Kidney tubule cell (primary cell): ENCODE measurements at regions not wholly inside any gene's neighbourhood (a gene's known extent, or its start where the extent isn't known, plus 50 kb on each side); places are given as distances from the start of the nearest gene placed in this dataset.
"Not testable (repeated sequence)": the region's sequence is repeated elsewhere in the genome, so short reads cannot be mapped to it uniquely, and the experiment has no call there.

Experiments used
- DNase-seq: peaks from one replicate; pipeline ENCODE4 v3.0.0-alpha.2; 2018; ENCODE audit warnings: low spot score

DNA sequence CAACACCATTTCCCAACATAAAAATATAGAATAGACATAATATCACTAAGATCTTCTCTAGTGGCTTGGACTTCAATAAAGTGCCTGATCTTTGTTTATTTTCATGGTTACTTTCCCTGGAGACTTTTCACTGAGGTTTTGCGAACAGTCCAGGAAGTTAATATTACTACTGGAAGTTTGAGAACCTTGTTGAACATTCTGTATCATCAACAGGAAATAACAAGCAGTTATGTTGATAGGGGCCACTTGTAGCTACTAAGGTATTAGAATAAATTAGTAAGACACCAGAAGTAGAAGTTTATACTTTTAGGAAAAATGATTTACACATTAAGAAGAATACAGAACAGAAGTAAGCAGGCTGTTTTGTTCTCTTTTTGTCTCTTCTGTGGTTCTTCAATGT is 180.2 kb downstream of the TFAP2B start:
- no peak for DNase-seq

DNA sequence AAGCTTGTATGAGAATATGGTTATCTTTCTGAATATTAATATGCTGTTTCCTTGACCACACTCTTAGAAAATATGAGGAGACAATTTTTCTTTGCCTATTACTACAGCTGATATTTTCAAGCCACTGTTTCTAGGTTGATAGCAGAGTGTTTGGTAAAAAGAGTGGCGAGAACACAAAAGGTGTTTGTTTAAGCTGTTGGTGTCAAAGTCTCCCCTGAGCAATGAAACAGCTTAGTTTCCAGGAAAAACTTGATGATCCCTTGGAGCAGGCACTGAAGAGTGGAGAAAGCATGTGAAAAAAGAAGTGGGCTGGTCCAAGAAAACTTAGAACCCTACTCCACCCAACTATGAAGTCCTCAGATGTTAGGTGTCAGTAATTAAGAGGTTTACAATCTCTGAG is 182.7 kb downstream of the TFAP2B start:
- DNase-seq = no peak

- DNase-seq = no peak
Observed at GRCh38 chr6:51004380-51004779, 185.7 kb downstream of the TFAP2B start.

- no peak for DNase-seq
Observed at GRCh38 chr6:51005779-51006178, 187.1 kb downstream of the TFAP2B start.

GRCh38 chr6:51007237-51007636 is 188.6 kb downstream of the TFAP2B start:
- DNase-seq = no peak

- DNase-seq = not testable (repeated sequence)
Observed at GRCh38 chr6:51008693-51009092, 190.0 kb downstream of the TFAP2B start.

- DNase-seq = no peak
Observed at GRCh38 chr6:51013376-51013775, 194.7 kb downstream of the TFAP2B start.

- no peak for DNase-seq
Observed at GRCh38 chr6:51015394-51015793, 196.7 kb downstream of the TFAP2B start.

- DNase-seq = no peak
Observed at GRCh38 chr6:51016489-51016888, 197.8 kb downstream of the TFAP2B start.

- no peak for DNase-seq
Observed at GRCh38 chr6:51019806-51020205, 201.1 kb downstream of the TFAP2B start.

GRCh38 chr6:51021171-51021570 is 202.5 kb downstream of the TFAP2B start:
- no peak for DNase-seq

DNA sequence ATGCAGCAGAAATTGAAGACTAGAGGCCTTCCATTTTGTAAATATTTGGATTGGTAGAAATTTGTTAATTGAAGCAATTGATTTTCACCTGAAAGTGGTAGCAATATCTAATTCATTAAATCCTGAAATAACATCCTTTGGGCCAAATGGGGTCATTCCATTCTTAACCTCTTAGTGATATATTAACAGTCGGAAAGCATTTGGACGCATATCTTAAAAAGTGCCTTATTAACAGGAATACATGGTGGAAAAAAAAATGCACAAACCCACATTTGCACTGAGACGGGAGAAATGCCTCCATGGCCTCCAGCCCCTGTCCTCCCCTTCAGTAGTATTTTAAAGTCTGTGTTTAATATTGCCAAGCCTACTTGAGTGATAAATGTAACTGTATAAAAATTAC is 205.5 kb downstream of the TFAP2B start:
- DNase-seq = peak; percentile 57

DNA sequence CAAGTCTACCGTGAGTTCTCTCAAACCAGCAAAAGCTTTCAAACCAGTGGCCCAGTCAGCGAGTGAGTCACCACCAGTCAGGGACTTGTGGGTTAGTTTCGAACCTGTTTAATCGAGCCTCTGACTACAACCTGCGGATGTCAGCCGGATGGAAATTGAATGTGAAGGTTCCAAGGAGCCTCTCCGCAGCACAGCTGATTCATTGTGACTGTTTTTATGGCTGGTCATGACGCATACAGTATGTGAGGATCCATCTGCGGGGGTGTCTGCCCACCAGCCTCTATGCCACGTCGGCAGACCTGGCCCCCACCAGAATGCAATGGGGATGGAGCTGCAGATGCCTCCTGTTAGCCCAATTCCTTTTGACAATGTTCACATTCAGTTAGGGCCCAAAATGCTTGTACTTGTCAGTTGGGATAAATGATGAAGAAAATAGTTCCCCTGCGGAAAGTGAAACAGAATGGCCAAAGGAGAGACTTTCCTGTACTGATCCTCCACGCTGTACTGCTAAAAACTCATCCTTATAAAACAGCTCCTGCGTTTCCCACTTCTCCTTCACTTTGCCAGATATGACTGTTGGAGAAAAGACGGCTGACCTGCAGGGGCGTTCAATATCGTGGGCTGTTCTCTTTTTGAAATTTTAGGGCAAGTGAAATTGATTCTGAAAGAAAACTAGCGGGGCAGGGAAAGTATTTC is 206.6 kb downstream of the TFAP2B start:
- DNase-seq = peak; percentile 93

- DNase-seq = no peak
Observed at GRCh38 chr6:51027283-51028065, 208.8 kb downstream of the TFAP2B start.

GRCh38 chr6:51028276-51028675 is 209.6 kb downstream of the TFAP2B start:
- DNase-seq = peak; percentile 68

GRCh38 chr6:51029561-51029960 is 210.9 kb downstream of the TFAP2B start:
- no peak for DNase-seq

- no peak for DNase-seq
Observed at GRCh38 chr6:51045548-51045947, 226.9 kb downstream of the TFAP2B start.

DNA sequence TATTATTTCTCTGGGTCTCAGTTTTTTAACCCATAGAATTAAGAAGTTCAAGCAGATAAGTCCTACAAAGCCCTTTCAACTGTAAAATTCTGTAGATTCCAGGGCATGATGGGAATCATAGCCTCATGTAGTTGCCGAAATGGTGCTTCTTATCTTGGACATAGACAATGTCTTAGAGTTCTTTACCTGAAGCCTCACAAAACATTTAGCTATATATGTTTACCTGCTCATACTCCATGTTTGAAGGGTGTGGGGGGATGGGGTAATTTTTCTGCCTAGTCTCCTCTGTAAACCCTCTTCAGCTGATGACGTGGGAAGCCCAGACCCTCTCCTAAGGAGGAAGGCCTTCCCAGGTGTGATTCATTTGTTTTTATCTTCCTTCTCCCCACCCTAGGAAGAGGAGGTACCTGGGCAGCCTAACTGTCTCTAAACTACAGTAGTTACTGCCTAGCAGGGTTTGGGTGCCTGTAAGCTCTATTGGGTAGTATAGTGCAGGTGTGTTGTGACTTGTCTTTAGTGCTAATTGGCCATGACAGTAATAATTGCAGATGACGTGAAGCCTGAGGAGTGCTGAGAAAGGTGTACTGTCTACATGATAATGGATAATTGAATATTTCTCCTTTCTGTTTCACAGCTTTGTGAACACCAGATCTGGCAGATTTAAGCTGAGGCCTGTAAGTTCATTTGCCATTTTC is 230.8 kb downstream of the TFAP2B start:
- DNase-seq = no peak

- peak; percentile 79 for DNase-seq
Observed at GRCh38 chr6:51049983-51050877, 231.6 kb downstream of the TFAP2B start.

- not testable (repeated sequence) for DNase-seq
Observed at GRCh38 chr6:51052716-51053115, 234.0 kb downstream of the TFAP2B start.

- DNase-seq = not testable (repeated sequence)
Observed at GRCh38 chr6:51055316-51055715, 236.6 kb downstream of the TFAP2B start.

- DNase-seq = no peak
Observed at GRCh38 chr6:51057296-51057695, 238.6 kb downstream of the TFAP2B start.
